GM19452 (cell line): ENCODE measurements at regions not wholly inside any gene's neighbourhood (a gene's known extent, or its start where the extent isn't known, plus 50 kb on each side); places are given as distances from the start of the nearest gene placed in this dataset.

Experiments used
- ATAC-seq: cut with Tn5 transposase; IDR thresholded peaks from one replicate; pipeline ENCODE4 v1.9.1; 2021; ENCODE audit not compliant: unreplicated experiment

DNA sequence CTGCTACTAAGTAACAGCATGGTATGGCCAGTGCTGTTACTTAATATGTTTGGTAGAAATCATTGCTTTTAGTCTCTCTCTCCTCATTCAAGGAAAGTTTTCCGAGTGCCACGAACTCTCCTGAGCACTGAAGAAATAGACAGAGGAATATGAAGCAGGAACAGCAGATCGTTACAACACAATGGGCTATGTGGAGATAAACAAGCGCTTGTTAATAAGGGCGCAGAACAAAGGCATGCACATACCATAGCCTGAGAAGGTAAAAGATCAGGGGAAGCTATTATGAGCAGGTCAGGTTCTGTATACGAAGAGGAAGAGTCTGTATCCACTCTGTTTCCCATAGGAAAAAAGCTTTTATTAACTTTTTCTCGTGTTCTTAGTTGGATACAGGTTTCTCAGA, 156.2 kb upstream of the CPNE8 start:
- no peak for ATAC-seq

DNA sequence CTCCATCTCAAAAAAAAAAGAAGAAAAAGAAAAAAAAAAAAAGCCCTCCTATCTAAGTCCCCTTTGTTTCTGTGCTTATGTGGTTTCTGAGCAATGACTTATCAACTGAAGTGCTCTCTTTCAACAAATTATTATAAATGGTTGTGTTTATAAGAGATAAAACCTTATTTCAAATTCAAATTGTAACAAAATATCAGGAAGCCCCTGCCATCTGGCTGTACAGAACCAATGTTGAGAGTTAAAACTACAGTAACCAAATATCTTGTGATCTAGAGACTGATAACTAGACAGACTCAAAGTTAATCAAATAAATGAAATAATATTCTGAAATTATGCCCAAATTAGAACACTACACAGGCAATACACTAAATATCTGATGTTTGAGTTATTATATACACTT, 143.0 kb upstream of the CPNE8 start:
- no peak for ATAC-seq

- ATAC-seq: no peak
Measured at GRCh38 chr12:39047539-39048262, 142.3 kb upstream of the CPNE8 start.

DNA sequence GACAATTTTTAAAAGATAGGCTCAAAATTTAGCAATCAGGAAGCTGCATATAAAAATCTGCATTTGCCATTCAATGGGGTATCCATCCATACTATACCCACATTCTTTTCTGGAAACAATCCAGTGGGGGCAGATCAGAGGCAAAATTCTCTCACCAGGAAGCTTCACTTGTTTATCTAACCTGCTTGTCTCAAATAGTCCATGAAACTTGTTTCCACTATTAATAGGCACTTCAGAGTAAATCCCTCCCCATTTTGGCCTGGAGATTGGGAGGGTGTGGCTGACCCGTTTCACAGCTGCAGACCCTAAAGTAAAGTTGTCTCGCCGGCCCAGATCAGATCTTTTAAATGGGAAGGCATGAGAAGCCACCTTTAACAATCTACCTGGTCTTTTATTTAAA, 139.4 kb upstream of the CPNE8 start:
- no peak for ATAC-seq

DNA sequence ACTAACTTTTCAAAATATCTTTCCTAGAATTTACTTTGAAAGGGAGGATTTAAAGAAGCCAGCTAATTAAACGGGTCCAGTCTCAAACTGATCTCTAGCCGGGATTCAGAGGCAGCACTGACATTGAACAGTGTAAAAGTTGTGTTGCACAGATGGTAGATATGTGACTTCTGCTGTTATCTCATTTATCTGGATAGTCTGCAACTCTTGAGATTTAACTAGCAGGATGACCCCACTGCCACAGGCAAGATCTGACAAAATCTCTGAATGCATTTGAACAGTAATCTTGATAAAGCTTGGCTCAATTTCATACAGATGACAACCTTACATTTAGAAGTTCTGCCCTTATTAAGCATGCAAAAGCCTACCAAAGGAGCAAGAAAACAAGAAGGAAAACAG, 138.0 kb upstream of the CPNE8 start:
- no peak for ATAC-seq

DNA sequence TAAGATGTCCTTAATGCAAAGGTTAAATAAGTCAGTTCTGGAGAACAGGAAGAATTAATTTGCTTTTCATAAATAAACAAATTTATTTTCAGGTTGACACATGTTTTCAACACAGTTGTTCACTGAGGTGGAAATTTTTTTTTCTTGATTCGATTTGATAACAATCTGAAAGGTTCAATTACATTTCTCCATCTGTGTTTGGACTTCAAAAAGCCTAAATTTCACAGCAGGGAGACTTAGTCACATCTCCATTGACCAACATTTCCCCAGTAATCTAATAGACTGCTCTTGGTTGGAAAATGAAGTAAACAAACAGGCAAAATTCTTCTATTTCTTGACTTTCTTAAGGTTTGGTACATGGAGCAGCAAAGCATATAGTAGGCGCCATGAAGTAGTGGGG, 134.9 kb upstream of the CPNE8 start:
- no peak for ATAC-seq

- ATAC-seq: no peak
Measured at GRCh38 chr12:39037115-39037514, 131.7 kb upstream of the CPNE8 start.

GRCh38 chr12:39036105-39036504, 130.7 kb upstream of the CPNE8 start:
- ATAC-seq: no peak

DNA sequence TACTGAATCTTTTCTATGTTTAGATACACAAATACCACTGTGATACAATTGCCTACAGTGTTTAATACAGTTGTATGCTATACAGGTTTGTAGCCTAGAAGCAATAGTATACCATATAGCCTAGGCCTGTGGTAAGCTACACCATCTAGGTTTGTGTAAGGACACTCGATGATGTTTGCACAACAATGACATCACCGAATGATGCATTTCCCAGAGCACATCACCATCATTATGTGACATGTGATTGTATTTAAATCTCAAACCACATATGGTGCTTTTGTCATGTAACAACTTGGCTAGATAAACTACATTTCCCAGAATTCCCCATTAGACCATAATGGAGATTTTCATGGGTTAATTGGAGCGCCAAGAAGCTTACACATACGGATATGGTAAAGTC, 128.4 kb upstream of the CPNE8 start:
- no peak for ATAC-seq

GRCh38 chr12:39032448-39032847, 127.1 kb upstream of the CPNE8 start:
- no peak for ATAC-seq

- no peak for ATAC-seq
Measured at GRCh38 chr12:39032034-39032433, 126.6 kb upstream of the CPNE8 start.

GRCh38 chr12:39028382-39028781, 123.0 kb upstream of the CPNE8 start:
- ATAC-seq: no peak

DNA sequence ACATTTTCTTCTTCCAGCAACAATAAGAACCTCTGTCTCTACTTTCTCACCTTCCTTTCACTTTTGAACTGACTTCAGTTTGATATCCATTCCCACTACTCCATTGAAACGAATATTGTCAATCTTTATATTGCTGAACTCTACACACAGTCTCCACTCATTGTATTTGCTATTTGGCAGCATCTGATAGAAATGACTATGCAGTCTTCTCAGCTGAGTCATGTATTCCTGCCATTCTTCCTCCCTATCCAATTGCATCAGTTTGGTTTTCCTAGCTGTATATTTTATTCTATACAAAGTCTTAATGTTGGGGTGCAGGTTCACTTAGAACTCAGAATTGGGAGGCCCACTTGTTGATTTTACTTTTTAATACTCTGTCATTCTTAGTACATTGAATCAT, 107.5 kb upstream of the CPNE8 start:
- no peak for ATAC-seq

- no peak for ATAC-seq
Measured at GRCh38 chr12:39011166-39011565, 105.8 kb upstream of the CPNE8 start.

DNA sequence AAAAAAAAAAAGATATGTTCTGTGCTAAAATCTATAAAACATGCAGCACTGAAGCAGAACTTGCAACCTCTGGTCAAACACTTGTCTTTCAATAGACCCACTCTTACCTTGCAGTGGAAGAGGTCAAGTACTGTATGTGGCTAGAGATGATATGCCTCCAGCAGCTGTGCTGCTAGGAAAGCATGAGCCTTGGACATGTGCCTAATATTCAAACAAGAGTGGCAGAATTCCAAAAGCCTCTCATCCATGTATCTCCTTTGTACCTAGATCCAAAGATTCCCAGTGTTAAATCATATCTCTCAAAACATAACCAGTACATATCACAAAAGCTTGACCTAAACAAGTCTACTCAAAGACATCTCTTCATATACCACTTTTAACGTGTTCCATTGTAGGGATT, 105.0 kb upstream of the CPNE8 start:
- no peak for ATAC-seq

DNA sequence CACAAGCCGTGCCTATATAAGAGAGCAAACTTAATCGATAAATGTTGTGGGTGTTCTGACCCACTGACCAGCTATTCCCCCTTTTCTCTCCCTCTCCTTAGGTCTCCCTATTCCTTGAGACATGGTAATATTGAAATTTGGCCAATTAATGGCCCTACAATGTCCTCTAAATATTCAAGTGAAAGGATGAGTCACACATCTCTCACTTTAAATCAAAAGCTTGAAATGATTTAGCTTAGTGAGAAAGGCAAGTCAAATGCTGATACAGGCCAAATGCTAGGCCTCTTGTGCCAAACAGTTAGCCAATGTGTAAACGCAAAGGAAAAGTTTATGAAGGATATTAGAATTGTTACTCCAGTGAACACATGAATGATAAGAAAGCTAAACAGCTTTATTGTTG, 102.2 kb upstream of the CPNE8 start:
- no peak for ATAC-seq

GRCh38 chr12:39006286-39006685, 100.9 kb upstream of the CPNE8 start:
- no peak for ATAC-seq

DNA sequence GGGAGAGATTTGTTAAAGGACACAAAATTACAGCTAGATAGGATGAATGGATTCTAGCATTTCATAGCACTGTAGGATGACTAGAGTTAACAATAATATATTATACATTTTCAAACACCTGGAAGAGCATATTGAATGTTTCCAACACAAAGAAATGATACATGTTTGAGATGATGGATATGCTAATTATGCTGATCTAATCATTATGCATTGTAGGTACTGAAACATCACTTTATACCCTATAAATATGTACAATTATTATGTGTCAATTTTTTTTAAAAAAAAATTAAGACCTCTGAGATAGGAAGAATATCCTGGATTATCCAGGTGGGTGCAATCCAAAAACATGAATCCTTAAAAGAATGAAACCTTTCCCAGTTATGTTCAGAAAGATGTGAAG, 100.3 kb upstream of the CPNE8 start:
- ATAC-seq: no peak

DNA sequence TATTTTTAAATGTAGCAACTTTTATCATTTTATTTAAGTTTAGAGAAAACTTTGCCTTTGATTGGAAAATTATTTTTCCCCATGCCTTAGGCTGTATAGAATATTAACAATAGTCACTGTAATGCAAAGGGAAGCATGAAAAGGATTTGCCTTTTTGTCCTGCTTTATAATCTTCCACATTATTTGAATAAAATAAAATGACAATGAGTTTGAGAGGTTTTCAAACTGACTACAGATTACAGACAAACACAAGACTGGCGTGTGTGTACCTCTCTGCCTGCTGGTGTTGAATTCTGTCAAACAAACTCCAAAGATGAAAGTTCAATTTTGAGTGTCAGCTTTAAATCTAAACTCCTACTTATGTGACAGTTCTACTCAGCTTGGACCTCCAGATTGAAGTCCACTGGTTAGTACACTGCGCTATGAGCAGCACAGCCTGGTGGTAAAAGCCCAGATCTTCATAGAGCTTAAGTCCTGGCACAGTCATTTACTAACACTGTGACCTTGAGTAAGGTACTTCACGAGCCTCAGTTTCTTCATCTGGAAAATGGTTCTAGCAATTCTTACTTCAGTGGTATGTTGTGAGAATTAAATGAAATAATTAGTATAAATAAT, 98.3 kb upstream of the CPNE8 start:
- no peak for ATAC-seq

DNA sequence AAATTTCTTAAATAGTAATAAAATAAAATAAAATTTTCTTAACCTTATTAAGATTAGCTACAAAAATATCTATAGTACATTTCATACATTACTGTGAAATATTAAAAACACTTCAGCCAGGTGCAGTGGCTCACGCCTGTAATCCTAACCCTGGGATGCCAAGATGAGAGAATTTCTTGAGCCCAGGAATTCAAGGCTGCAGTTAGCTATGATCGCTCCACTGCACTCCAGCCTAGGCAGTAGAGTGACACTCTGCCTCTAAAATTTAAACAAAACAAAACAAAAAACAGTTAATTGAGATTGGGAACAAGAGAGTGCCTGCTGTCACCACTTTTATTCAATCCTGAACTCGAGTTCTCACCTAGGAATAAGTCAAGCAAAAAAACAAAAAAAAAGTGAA, 95.0 kb upstream of the CPNE8 start:
- no peak for ATAC-seq

DNA sequence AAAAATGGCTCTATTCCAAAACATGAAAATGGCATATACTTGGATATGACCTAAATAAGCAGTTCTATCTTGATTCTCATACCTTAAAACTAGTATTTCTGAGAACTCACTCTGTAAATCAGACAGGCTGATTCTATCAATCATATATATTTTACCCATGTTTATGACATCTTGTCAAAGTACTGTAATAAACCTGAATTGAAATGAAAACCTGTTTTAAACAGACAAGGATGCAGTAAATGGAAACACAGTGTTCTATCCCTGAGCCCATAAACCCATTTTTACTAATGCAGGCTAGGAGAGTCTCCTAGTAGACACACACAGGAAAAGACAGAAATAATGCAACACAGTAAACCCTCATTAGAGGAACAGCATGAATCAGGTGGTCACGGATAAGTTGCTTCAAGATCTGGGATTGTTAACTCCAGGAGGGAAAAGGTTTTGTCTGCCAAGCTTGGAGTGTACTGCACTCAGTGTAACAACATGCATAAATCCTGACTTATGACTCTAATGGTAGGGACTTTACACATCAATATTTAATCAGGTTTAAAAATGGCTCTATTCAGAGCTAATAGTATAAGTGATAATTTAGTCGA, 93.6 kb upstream of the CPNE8 start:
- ATAC-seq: no peak

DNA sequence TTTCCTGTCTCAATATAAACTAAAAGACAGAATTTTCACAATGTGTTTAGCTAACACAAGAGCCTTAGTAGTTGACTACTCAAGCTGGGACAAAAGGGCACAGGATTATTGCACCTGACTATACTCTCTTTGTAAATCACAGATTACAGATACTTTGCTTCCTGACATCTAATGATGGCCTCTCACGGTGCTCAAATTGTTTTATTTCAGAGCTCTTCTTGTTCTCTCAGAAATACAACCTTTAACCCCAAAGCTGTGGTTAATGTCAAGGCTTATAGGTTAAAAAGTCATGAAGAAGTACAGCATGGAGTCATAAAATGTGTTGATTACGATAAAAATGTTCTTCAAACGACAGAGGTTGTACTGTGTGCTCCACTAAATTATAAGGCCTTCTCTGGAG, 89.9 kb upstream of the CPNE8 start:
- no peak for ATAC-seq

- no peak for ATAC-seq
Measured at GRCh38 chr12:38985961-38986360, 80.6 kb upstream of the CPNE8 start.
